ENCODE measurements at regions not wholly inside any gene's neighbourhood (a gene's known extent, or its start where the extent isn't known, plus 50 kb on each side); places are given as distances from the start of the nearest gene placed in this dataset.

DNA sequence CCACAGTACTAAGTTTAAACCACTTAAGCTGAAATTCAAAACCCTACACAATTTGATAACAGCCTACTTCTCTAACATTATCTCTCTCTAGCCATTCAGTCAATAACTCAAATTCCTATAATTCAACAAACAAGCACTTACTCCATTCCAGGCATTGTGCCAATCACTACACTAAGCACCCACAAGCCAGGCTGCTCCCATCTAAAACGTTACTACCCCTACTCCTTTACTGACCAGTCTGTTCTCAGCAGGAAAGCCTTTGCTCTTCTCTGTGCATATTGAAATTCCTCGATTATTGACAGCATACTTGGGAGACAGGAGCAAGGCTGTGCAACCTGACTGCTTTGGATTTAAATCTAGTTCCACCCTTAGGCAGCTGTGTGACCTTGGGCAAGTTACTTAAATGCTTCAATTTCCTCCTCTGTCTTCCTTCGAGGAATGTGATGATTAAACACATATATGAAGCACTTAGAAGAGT, 177.2 kb upstream of the THBS1 start:
- Histone ChIP-seq H2AK5ac (ENCODE audit: low read depth, low read length) (no peak overlapping the region), H3K79me2 (ENCODE audit: control insufficient read depth in 1 of 2, insufficient read depth in 2 of 2, low read length in 2 of 2) (no peaks in the 10 kb centered on the region), H3K9me3 (ENCODE audit: insufficient read depth in 2 of 2, low read depth in 1 of 2, low read length in 1 of 2) (no peaks in the 10 kb centered on the region), H2BK20ac (ENCODE audit: low read length) (no peak overlapping the region), H3K23ac (ENCODE audit: insufficient read length) (no peak overlapping the region), H3K4me3 (ENCODE audit: extremely low read depth in 1 of 4, insufficient read depth in 2 of 4, low read depth in 3 of 4, low read length in 4 of 4) (no peak overlapping the region), H2BK15ac (ENCODE audit: low read length) (no peak overlapping the region), H3K27ac (ENCODE audit: low read depth, low read length) (no peak overlapping the region), H4K20me1 (replicated peaks in 1 of 2; ENCODE audit: control insufficient read depth in 1 of 2, insufficient read depth in 2 of 2, low read length in 2 of 2) (no peaks in the 10 kb centered on the region), H4K91ac (replicated peaks; ENCODE audit: insufficient read length, low read length) (no peak overlapping the region), H3K4me1 (replicated peaks in 1 of 4; ENCODE audit: control insufficient read depth in 3 of 4, insufficient read depth in 4 of 4, low read length in 3 of 4) (no peaks in the 10 kb centered on the region), H3K36me3 (ENCODE audit: control insufficient read depth in 2 of 4, insufficient read depth in 4 of 4, low read length in 3 of 4) (no peaks in the 10 kb centered on the region), H3K27me3 (replicated peaks in 1 of 4; ENCODE audit: control insufficient read depth in 3 of 4, extremely low read depth in 1 of 4, insufficient read depth in 3 of 4, low read length in 3 of 4) (no peaks in the 10 kb centered on the region), H3K56ac (replicated peaks; ENCODE audit: insufficient read length, low read depth, low read length) (no peak overlapping the region), H3K18ac (ENCODE audit: extremely low read depth, low read length) (no peak overlapping the region), H2AFZ (ENCODE audit: low read length) (no peak overlapping the region), H2BK5ac (ENCODE audit: low read depth, low read length) (no peak overlapping the region), H4K8ac (ENCODE audit: extremely low read depth, insufficient read depth, low read length) (no peak overlapping the region), H2BK120ac (replicated peaks; ENCODE audit: low read depth, low read length) (no peak overlapping the region), H4K5ac (ENCODE audit: insufficient read length, low read depth, low read length) (no peak overlapping the region), H3K4ac (replicated peaks; ENCODE audit: insufficient read length, low read depth, low read length) (no peak overlapping the region), H2BK12ac (ENCODE audit: low read depth, low read length) (no peak overlapping the region), H3K14ac (ENCODE audit: insufficient read length) (no peak overlapping the region), H3K79me1 (ENCODE audit: low read depth, low read length) (no peaks in the 10 kb centered on the region), H3K23me2 (ENCODE audit: low read depth, low read length) (no peaks in the 10 kb centered on the region), H3K4me2 (ENCODE audit: insufficient read depth in 1 of 2, low read depth in 2 of 2, low read length in 2 of 2) (no peak overlapping the region), H3K9ac (replicated peaks in 1 of 4; ENCODE audit: extremely low read depth in 1 of 4, low read depth in 3 of 4, low read length in 3 of 4) (no peak overlapping the region)
- 72% methylated on average over 3 of the region's 3 CpGs; no CpG with 5 or more reads in 1 of the 2 experiments for WGBS, 2 experiments (ENCODE audit: extremely low coverage in 1 of 2, insufficient coverage in 1 of 2, insufficient read length in 1 of 2, insufficient replicate concordance in 2 of 2, low coverage in 1 of 2, low lambda C conversion rate in 2 of 2, missing lambda C conversion rate in 1 of 2)
- DNase-seq (ENCODE audit: low read depth in 1 of 2, low spot score in 2 of 2) (no peak), FAIRE-seq (no peak)
- ChIA-PET POLR2A (ENCODE audit: partially characterized antibody) (no interaction called here), CTCF (ENCODE audit: partially characterized antibody) (no interaction called here)
- TF ChIP-seq HDAC2 (IDR thresholded peaks at IDR 0.05; ENCODE audit: borderline replicate concordance in 1 of 2, low read depth in 2 of 2, low read length in 2 of 2) (no peak), HDAC6 (IDR thresholded peaks at IDR 0.05; ENCODE audit: low read depth, low read length) (no peak), KDM1A (IDR thresholded peaks at IDR 0.05; ENCODE audit: borderline replicate concordance, low read length) (no peak), TEAD4 (IDR thresholded peaks at IDR 0.05; ENCODE audit: low read depth, low read length) (no peak), YY1 (IDR thresholded peaks at IDR 0.05; ENCODE audit: low read depth, low read length) (no peak), RNF2 (IDR thresholded peaks at IDR 0.05; ENCODE audit: borderline replicate concordance, low read depth, low read length, missing control alignments, poor library complexity, severe bottlenecking) (no peak), SIN3A (conservative IDR thresholded peaks at IDR 0.05 in 1 of 2, IDR thresholded peaks at IDR 0.05 in 1 of 2; ENCODE audit: low read depth in 1 of 2, low read length in 2 of 2) (no peak), KDM4A (IDR thresholded peaks at IDR 0.05; ENCODE audit: low read depth, low read length, severe bottlenecking) (no peak), POLR2AphosphoS5 (IDR thresholded peaks at IDR 0.05; ENCODE audit: low read depth, low read length) (no peak), RFX5 (IDR thresholded peaks at IDR 0.05; ENCODE audit: borderline replicate concordance, low read depth, low read length) (no peak), CTBP2 (IDR thresholded peaks at IDR 0.05; ENCODE audit: borderline replicate concordance, insufficient read depth, insufficient read length, low read length) (no peak)
- TF ChIP-seq, protein P1, sequence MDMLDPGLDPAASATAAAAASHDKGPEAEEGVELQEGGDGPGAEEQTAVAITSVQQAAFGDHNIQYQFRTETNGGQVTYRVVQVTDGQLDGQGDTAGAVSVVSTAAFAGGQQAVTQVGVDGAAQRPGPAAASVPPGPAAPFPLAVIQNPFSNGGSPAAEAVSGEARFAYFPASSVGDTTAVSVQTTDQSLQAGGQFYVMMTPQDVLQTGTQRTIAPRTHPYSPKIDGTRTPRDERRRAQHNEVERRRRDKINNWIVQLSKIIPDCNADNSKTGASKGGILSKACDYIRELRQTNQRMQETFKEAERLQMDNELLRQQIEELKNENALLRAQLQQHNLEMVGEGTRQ (IDR thresholded peaks at IDR 0.05; ENCODE audit: low read length) = no peak
